K562 (cell line): ENCODE measurements at regions not wholly inside any gene's neighbourhood (a gene's known extent, or its start where the extent isn't known, plus 50 kb on each side); places are given as distances from the start of the nearest gene placed in this dataset.
A peak's percentile ranks its signal among the peaks of the same experiment; 100 is the strongest.

ENCODE experiments used
- BRF1 ChIP-seq: IDR thresholded peaks from 3 replicates; pipeline ENCODE4 v1.6.1; 2011; ENCODE audit warnings: borderline replicate concordance, mild to moderate bottlenecking; ENCODE audit not compliant: insufficient read length; ENCODE audit errors: extremely low read depth
- RAD51 ChIP-seq: fragments of 450-650 bp; IDR thresholded peaks from 2 replicates; pipeline ENCODE4 v1.7.1; 2016; ENCODE audit warnings: low read depth, mild to moderate bottlenecking, borderline replicate concordance
- SAFB2 ChIP-seq: fragments of 200-400 bp; formaldehyde crosslinking; IDR thresholded peaks from 2 replicates; pipeline ENCODE4 v1.6.1; 2018; ENCODE audit warnings: borderline replicate concordance, low read length, low read depth, moderate library complexity; ENCODE audit not compliant: severe bottlenecking
- SMARCE1 ChIP-seq: fragments of 450-650 bp; IDR thresholded peaks from 2 replicates; pipeline ENCODE4 v1.7.1; 2016; ENCODE audit warnings: mild to moderate bottlenecking
- SRSF3 ChIP-seq: fragments of 200-400 bp; formaldehyde crosslinking; IDR thresholded peaks from 2 replicates; pipeline ENCODE4 v1.6.1; 2016; ENCODE audit warnings: mild to moderate bottlenecking, low read length, moderate library complexity; ENCODE audit not compliant: insufficient read depth
- ZNF780A ChIP-seq: fragments of 250-450 bp; sonication (Bioruptor Pico); IDR thresholded peaks from 2 replicates; pipeline ENCODE4 v1.5.0; 2021; ENCODE audit warnings: mild to moderate bottlenecking
- TF ChIP-seq, protein P1 (sequence below): sonication (generic); formaldehyde crosslinking; IDR thresholded peaks from 2 replicates; pipeline ENCODE4 v1.8.1; 2023; ENCODE audit warnings: missing genetic modification reagents, mild to moderate bottlenecking, borderline replicate concordance
- TF ChIP-seq, protein P2 (sequence below): fragments of 200-400 bp; formaldehyde crosslinking; IDR thresholded peaks from 2 replicates; pipeline ENCODE4 v1.6.1; 2017; ENCODE audit warnings: mild to moderate bottlenecking, low read depth, low read length, moderate library complexity
- TF ChIP-seq, protein P3 (sequence below), 2 experiments: fragments of 450-650 bp in 1 of 2; sonication (generic) in 1 of 2; formaldehyde crosslinking in 1 of 2; IDR thresholded peaks; 2 replicates each; pipeline versions ENCODE4 v1.7.1 to v1.9.0; 2016 to 2022; ENCODE audit warnings: inconsistent platforms in 1 of 2, mild to moderate bottlenecking in 1 of 2, missing genetic modification reagents in 1 of 2

DNA sequence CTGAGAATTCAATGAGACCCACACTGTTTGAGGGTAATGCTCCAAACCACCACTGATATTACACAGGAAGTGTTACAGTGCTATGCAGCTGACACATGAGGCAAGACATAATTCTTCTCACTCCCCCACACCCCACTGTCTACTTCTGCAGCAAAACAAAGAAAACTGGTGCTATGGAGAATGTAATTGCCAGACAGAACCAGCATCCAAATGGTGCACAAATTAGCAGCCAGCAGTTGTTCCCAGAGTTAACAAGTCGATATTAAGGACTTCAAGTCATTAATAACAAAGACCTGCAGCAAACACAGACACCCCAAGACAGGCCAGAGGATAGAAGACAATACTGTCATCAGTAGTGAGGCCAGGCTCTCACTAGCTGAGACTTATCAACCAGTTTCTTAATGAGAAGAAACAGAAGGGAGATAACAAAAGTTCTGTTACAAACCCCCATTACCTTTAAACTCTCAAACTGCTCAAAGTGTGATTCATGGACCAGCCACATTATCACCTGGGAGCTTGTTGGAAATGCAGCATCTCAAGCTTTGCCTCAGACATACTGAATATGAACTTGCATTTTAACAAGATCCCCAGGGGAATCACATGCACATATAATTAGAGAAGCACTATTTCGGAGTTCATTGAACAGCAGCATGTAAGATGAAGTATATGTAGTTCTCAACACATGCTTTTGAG lies 58.7 kb upstream of the FNDC3B start (continued):
- TF ChIP-seq, protein P1, sequence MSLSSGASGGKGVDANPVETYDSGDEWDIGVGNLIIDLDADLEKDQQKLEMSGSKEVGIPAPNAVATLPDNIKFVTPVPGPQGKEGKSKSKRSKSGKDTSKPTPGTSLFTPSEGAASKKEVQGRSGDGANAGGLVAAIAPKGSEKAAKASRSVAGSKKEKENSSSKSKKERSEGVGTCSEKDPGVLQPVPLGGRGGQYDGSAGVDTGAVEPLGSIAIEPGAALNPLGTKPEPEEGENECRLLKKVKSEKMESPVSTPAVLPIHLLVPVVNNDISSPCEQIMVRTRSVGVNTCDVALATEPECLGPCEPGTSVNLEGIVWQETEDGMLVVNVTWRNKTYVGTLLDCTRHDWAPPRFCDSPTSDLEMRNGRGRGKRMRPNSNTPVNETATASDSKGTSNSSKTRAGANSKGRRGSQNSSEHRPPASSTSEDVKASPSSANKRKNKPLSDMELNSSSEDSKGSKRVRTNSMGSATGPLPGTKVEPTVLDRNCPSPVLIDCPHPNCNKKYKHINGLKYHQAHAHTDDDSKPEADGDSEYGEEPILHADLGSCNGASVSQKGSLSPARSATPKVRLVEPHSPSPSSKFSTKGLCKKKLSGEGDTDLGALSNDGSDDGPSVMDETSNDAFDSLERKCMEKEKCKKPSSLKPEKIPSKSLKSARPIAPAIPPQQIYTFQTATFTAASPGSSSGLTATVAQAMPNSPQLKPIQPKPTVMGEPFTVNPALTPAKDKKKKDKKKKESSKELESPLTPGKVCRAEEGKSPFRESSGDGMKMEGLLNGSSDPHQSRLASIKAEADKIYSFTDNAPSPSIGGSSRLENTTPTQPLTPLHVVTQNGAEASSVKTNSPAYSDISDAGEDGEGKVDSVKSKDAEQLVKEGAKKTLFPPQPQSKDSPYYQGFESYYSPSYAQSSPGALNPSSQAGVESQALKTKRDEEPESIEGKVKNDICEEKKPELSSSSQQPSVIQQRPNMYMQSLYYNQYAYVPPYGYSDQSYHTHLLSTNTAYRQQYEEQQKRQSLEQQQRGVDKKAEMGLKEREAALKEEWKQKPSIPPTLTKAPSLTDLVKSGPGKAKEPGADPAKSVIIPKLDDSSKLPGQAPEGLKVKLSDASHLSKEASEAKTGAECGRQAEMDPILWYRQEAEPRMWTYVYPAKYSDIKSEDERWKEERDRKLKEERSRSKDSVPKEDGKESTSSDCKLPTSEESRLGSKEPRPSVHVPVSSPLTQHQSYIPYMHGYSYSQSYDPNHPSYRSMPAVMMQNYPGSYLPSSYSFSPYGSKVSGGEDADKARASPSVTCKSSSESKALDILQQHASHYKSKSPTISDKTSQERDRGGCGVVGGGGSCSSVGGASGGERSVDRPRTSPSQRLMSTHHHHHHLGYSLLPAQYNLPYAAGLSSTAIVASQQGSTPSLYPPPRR (CRISPR knock-in tag) = no peak
- no peak for TF ChIP-seq BRF1
- TF ChIP-seq SMARCE1 = peak; percentile 49; the same call in 1 of the 2 replicates
- no peak for TF ChIP-seq RAD51
- TF ChIP-seq, protein P2, sequence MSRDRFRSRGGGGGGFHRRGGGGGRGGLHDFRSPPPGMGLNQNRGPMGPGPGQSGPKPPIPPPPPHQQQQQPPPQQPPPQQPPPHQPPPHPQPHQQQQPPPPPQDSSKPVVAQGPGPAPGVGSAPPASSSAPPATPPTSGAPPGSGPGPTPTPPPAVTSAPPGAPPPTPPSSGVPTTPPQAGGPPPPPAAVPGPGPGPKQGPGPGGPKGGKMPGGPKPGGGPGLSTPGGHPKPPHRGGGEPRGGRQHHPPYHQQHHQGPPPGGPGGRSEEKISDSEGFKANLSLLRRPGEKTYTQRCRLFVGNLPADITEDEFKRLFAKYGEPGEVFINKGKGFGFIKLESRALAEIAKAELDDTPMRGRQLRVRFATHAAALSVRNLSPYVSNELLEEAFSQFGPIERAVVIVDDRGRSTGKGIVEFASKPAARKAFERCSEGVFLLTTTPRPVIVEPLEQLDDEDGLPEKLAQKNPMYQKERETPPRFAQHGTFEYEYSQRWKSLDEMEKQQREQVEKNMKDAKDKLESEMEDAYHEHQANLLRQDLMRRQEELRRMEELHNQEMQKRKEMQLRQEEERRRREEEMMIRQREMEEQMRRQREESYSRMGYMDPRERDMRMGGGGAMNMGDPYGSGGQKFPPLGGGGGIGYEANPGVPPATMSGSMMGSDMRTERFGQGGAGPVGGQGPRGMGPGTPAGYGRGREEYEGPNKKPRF = no peak
- TF ChIP-seq ZNF780A = no peak
- TF ChIP-seq SAFB2 = no peak
- no peak for TF ChIP-seq SRSF3
- TF ChIP-seq, protein P3, sequence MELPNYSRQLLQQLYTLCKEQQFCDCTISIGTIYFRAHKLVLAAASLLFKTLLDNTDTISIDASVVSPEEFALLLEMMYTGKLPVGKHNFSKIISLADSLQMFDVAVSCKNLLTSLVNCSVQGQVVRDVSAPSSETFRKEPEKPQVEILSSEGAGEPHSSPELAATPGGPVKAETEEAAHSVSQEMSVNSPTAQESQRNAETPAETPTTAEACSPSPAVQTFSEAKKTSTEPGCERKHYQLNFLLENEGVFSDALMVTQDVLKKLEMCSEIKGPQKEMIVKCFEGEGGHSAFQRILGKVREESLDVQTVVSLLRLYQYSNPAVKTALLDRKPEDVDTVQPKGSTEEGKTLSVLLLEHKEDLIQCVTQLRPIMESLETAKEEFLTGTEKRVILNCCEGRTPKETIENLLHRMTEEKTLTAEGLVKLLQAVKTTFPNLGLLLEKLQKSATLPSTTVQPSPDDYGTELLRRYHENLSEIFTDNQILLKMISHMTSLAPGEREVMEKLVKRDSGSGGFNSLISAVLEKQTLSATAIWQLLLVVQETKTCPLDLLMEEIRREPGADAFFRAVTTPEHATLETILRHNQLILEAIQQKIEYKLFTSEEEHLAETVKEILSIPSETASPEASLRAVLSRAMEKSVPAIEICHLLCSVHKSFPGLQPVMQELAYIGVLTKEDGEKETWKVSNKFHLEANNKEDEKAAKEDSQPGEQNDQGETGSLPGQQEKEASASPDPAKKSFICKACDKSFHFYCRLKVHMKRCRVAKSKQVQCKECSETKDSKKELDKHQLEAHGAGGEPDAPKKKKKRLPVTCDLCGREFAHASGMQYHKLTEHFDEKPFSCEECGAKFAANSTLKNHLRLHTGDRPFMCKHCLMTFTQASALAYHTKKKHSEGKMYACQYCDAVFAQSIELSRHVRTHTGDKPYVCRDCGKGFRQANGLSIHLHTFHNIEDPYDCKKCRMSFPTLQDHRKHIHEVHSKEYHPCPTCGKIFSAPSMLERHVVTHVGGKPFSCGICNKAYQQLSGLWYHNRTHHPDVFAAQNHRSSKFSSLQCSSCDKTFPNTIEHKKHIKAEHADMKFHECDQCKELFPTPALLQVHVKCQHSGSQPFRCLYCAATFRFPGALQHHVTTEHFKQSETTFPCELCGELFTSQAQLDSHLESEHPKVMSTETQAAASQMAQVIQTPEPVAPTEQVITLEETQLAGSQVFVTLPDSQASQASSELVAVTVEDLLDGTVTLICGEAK (IDR thresholded peaks at IDR 0.05) = 0 out of 2 replicates have a peak, but pooled peaks have one; percentile 21
- TF ChIP-seq, protein P3 (CRISPR knock-in tag; IDR thresholded peaks at IDR 0.05) = no peak
